GM21390 (cell line): ENCODE measurements at regions not wholly inside any gene's neighbourhood (a gene's known extent, or its start where the extent isn't known, plus 50 kb on each side); places are given as distances from the start of the nearest gene placed in this dataset.

ENCODE experiments used
- ATAC-seq: cut with Tn5 transposase; IDR thresholded peaks from one replicate; pipeline ENCODE4 v1.9.1; 2021; ENCODE audit not compliant: unreplicated experiment

GRCh38 chr2:217261452-217261851 is 401.6 kb upstream of the TNP1 start:
- ATAC-seq, result no peak

- ATAC-seq, result no peak
These were observed 400.7 kb upstream of the TNP1 start for GRCh38 chr2:217260441-217261115.

GRCh38 chr2:217258170-217258569 is 398.3 kb upstream of the TNP1 start:
- no peak for ATAC-seq

GRCh38 chr2:217256251-217256650 is 396.4 kb upstream of the TNP1 start:
- ATAC-seq, result no peak

- ATAC-seq, result no peak
These were observed 394.2 kb upstream of the TNP1 start for GRCh38 chr2:217254111-217254510.

GRCh38 chr2:217252181-217252580 is 392.3 kb upstream of the TNP1 start:
- ATAC-seq, result no peak

DNA sequence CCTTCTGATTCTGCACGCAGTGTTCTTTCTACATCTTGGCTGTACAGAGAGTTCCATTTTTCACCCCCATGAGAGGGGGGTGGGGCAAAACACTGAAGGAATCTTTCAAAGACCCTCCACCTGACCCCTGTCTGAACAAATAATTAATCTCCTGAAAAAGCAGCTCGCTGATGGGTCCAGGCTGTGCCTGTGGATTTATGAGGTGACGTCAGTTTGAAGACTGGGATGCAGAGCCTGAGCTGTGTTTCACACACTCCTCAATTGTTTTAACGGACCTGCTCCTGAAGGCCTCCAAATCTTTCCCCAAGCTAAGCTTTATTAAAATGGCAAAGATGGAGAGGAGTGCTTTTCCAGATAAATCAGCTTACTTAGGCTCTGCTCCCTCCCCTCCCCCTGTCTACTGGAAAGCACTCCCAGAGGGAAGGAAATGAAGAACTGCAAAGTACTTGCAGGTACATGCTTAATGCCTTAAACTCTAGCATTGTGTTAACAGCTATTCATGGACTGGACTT is 390.2 kb upstream of the TNP1 start:
- ATAC-seq, result no peak

DNA sequence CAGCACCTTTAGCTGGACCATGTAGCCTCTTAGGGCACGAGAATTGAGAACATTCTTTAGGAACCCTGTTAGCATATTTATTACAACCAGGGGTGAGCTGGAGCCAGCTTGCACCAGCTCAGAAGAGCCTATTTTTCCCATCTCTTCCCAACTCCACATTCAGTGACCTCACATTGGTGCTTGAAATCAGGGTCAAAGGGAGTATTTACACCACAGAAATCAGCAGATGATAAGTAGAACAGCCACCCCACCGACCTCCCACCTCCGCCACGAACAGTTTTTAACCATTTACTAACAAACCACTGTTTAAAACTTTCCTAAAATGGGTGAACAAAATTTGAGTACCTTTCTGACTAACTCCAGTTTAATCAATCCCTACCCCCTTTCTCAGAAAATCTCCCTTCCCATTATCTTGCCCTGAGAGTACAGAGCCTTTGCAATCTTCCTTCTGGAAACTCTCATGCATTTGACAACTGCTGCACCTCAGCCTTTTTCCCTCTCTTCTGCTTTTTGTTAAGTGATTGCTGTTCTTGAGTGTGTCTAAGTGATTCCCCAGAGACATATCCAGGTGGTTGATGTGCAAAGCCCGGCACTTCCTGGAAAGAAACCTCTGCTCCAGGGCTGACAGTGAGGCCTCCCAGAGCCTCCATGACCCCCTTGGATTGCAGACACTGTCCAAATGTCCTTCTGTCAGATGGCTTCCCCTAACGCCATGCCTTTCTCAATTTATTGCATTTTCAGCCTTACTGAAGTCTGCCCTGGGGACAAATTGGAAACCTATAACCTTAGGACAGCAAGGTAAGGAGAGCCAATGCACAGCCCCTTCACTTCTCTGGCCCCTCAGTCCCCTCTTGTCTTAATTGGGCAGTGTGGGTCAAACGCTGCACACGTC is 389.5 kb upstream of the TNP1 start:
- ATAC-seq, result no peak

DNA sequence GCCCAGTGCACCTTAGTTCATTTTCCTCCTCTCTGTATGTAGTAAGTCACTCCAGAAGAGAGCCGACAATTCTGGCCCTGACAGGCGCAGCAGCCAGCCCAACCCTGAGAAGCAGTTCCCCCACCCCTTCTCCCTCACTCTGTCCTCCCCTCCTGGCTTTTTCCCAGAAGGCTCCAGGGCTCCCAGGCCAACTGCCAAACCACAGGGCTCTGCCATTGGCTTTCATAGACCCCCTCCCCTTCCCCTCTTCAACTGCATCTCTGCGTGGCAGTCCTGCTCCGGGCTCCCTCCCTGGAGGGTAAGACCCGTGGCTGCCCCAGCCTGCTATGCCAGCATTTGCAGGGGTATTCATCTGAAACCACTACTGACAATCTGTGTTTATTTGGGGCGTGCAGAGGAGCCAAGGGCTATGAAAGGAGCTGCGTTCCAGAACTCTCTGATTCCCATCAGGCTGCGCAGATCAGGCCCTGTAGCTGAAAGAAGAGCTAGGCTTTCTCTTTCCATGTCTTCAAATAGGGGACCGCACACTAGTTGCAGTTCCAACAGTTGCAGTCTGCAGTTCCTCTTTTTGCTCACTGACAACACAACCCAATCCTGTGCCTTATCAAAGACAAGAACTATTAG is 388.6 kb upstream of the TNP1 start:
- ATAC-seq, result peak; percentile 95

DNA sequence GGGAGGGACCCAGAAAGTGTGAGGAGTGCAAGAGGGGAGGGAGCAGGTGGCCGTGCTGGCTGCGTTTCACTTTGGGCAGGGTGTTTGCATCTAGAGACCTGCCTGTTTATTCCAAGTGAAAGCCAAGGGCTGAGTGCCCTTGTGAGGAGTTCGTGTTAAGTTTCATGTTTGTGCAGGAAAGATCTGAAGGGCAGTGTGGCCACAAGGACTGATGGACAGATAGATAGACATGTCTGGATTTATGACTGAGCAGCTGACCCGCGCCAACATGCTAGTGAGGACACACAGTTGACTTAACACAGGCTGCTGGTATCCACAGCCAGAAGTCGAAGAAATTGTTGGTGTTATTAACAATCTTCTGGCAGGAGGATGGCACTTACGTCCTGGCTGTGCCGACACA is 387.6 kb upstream of the TNP1 start:
- ATAC-seq, result no peak

GRCh38 chr2:217246108-217246507 is 386.2 kb upstream of the TNP1 start:
- ATAC-seq, result no peak

GRCh38 chr2:217244815-217245214 is 385.0 kb upstream of the TNP1 start:
- ATAC-seq, result no peak

- ATAC-seq, result no peak
These were observed 383.1 kb upstream of the TNP1 start for GRCh38 chr2:217242947-217243346.

GRCh38 chr2:217231724-217232123 is 371.9 kb upstream of the TNP1 start:
- no peak for ATAC-seq

DNA sequence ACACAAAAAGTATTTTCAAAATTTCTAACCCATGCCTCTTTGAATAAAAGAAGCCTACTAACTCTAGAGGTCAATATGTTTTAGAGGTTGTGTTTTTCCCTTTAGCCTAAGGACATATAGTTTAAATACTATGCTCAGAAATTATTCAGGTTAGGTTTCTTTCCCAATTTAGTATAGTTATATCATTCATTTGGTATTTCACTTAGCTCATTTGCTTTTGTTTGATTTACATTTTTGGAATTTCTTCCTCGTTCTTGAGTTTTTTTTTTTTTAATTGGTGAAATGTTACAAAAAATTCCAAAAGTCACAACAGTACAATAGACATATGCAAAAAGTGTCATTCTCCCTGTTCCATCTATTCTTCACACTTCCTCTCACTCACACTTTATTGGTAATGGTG is 371.3 kb upstream of the TNP1 start:
- no peak for ATAC-seq

- ATAC-seq, result no peak
These were observed 368.9 kb upstream of the TNP1 start for GRCh38 chr2:217228732-217229131.

- no peak for ATAC-seq
These were observed 367.9 kb upstream of the TNP1 start for GRCh38 chr2:217227794-217228193.

DNA sequence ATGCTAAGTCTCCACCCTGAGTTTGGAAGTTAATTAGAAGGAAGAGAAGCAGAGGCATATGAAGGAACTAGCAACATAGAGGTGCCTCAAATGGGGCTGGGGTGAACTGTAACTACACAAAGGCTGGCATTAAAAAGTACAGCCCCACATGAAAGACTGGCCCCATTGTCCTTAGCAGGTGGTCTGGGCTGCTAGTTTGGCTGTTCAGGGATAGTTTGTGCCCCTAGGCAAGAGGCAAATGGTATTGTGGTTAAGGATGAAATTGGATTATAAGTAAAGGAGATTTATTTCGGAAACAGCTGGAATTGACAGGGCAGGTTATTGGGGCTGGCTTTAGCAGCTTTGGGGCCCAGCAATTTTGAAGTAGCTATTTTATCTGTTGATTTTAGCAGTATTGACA is 365.7 kb upstream of the TNP1 start:
- ATAC-seq, result no peak

GRCh38 chr2:217223222-217223930 is 363.5 kb upstream of the TNP1 start:
- peak; percentile 77 for ATAC-seq

- ATAC-seq, result peak; percentile 32
These were observed 362.5 kb upstream of the TNP1 start for GRCh38 chr2:217222309-217222910.
